ENCODE measurements at regions not wholly inside any gene's neighbourhood (a gene's known extent, or its start where the extent isn't known, plus 50 kb on each side); places are given as distances from the start of the nearest gene placed in this dataset.

DNA sequence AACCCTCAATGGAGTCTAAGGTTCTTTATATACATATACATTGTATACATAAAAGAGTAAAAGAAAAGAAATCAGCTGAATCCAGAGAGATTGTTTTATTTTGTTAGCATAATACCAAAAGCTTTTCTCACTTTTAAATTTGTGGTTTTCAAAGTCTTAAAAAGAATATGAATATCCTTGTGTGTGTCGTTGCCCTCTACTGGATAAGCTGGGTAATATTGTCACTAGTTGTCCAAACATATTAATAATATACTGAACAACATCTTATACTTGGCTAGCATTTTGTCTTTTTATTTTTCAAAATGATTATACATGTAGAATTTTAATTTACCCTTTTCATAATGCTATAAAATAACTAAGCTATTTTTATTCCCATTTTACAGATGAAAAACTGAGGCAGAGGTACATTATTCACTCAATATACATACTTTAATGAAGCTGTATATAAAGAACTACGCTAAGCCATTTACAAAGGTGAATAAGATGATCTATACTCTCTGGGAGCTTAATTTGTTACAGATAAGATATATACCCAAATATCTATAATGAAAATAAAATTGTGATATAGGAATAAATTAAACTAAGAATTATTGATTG lies 531.7 kb downstream of the TFAP2B start:
- Histone ChIP-seq H3K4me2 (ENCODE audit: low read length) (no peak overlapping the region), H3F3A (ENCODE audit: control insufficient read depth, insufficient read depth) (no peaks in the 10 kb centered on the region), H3K27ac (ENCODE audit: low read depth, low read length) (no peak overlapping the region), H3K9me3 (ENCODE audit: control insufficient read depth, insufficient read depth, low read length) (no peaks in the 10 kb centered on the region), H3K4me3 (ENCODE audit: low read length) (no peak overlapping the region), H3K9me2 (replicated peaks; ENCODE audit: control insufficient read depth, low read length) (no peaks in the 10 kb centered on the region), H4K20me1 (ENCODE audit: control insufficient read depth, insufficient read depth, low read depth, low read length) (no peaks in the 10 kb centered on the region), H3K36me3 (ENCODE audit: control insufficient read depth, low read length) (no peaks in the 10 kb centered on the region), H3K27me3 (ENCODE audit: control insufficient read depth, low read length) (no peaks in the 10 kb centered on the region), H3K4me1 (ENCODE audit: control insufficient read depth, low read length) (no peaks in the 10 kb centered on the region), H3K79me2 (ENCODE audit: control insufficient read depth, low read length) (no peaks in the 10 kb centered on the region)
- no peak for TF ChIP-seq EZH2phosphoT487 (IDR thresholded peaks at IDR 0.05; ENCODE audit: borderline replicate concordance, low read length)
- TF ChIP-seq, protein P1, sequence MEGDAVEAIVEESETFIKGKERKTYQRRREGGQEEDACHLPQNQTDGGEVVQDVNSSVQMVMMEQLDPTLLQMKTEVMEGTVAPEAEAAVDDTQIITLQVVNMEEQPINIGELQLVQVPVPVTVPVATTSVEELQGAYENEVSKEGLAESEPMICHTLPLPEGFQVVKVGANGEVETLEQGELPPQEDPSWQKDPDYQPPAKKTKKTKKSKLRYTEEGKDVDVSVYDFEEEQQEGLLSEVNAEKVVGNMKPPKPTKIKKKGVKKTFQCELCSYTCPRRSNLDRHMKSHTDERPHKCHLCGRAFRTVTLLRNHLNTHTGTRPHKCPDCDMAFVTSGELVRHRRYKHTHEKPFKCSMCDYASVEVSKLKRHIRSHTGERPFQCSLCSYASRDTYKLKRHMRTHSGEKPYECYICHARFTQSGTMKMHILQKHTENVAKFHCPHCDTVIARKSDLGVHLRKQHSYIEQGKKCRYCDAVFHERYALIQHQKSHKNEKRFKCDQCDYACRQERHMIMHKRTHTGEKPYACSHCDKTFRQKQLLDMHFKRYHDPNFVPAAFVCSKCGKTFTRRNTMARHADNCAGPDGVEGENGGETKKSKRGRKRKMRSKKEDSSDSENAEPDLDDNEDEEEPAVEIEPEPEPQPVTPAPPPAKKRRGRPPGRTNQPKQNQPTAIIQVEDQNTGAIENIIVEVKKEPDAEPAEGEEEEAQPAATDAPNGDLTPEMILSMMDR (IDR thresholded peaks at IDR 0.05; ENCODE audit: low read depth, low read length, poor library complexity, severe bottlenecking) = peak; percentile 34

DNA sequence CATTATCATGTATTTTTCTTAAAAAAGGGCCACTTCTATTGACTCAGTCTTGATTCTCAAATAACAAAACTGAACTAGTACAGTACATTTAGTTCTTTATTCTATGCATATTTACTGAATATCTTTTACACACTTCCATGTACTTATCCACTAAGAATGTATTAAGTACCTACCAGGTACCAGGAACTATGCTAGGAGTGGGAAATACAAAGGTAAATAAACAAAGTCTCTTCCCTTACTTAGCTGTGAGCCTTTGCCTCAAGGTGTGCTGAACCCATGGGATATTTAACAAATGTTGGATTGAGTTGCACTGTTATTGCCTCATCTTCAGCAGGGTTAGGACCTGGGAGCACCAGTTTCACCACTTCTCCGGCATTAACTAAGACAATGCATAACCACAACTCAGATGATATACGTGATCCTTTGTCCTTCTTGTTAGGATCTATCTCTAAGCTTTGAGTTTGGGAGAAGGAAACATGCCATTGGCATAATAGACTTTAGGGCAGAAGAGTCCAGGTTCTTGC lies 533.9 kb downstream of the TFAP2B start:
- no peaks in the 10 kb centered on the region for H3K79me2 ChIP-seq (ENCODE audit: control insufficient read depth, low read length)
- H4K20me1 ChIP-seq (ENCODE audit: control insufficient read depth, insufficient read depth, low read depth, low read length) = no peaks in the 10 kb centered on the region
- H3K27me3 ChIP-seq (ENCODE audit: control insufficient read depth, low read length) = no peaks in the 10 kb centered on the region
- H3K4me1 ChIP-seq (ENCODE audit: control insufficient read depth, low read length) = no peaks in the 10 kb centered on the region
- H3K36me3 ChIP-seq (ENCODE audit: control insufficient read depth, low read length) = no peaks in the 10 kb centered on the region
- no peak overlapping the region for H3K4me3 ChIP-seq (ENCODE audit: low read length)
- no peaks in the 10 kb centered on the region for H3F3A ChIP-seq (ENCODE audit: control insufficient read depth, insufficient read depth)
- H3K4me2 ChIP-seq (ENCODE audit: low read length) = no peak overlapping the region
- H3K9me2 ChIP-seq (replicated peaks; ENCODE audit: control insufficient read depth, low read length) = no peaks in the 10 kb centered on the region
- TF ChIP-seq, protein P1 (IDR thresholded peaks at IDR 0.05; ENCODE audit: low read depth, low read length, poor library complexity, severe bottlenecking) = no peak
- no peak for TF ChIP-seq EZH2phosphoT487 (IDR thresholded peaks at IDR 0.05; ENCODE audit: borderline replicate concordance, low read length)
- H3K27ac ChIP-seq (ENCODE audit: low read depth, low read length) = no peak overlapping the region
- H3K9me3 ChIP-seq (ENCODE audit: control insufficient read depth, insufficient read depth, low read length) = no peaks in the 10 kb centered on the region

DNA sequence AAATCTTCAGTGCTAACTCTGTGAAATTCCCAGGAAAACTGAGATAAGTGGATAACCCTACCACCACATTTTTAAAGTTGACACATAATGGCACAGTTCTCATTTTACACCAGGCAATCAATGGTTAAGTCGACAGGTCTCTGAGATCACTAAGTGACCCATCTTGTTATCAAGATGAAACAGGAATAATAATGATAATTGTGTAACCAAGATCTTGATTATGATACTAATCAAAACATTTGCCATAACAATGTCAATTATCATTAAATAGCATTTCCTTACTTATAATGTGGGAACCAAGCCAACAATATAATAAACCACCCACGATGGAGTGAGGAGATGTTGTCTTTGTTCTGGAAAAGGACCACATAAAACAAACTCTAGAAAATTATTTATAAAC lies 541.6 kb downstream of the TFAP2B start:
- H3K36me3 ChIP-seq (ENCODE audit: control insufficient read depth, low read length) = no peaks in the 10 kb centered on the region
- H3F3A ChIP-seq (ENCODE audit: control insufficient read depth, insufficient read depth) = no peaks in the 10 kb centered on the region
- H3K4me2 ChIP-seq (ENCODE audit: low read length) = no peak overlapping the region
- H3K27ac ChIP-seq (ENCODE audit: low read depth, low read length) = no peak overlapping the region
- no peak overlapping the region for H3K4me3 ChIP-seq (ENCODE audit: low read length)
- H3K9me3 ChIP-seq (ENCODE audit: control insufficient read depth, insufficient read depth, low read length) = no peaks in the 10 kb centered on the region
- no peaks in the 10 kb centered on the region for H3K4me1 ChIP-seq (ENCODE audit: control insufficient read depth, low read length)
- no peaks in the 10 kb centered on the region for H3K9me2 ChIP-seq (replicated peaks; ENCODE audit: control insufficient read depth, low read length)
- no peaks in the 10 kb centered on the region for H3K79me2 ChIP-seq (ENCODE audit: control insufficient read depth, low read length)
- no peak for TF ChIP-seq EZH2phosphoT487 (IDR thresholded peaks at IDR 0.05; ENCODE audit: borderline replicate concordance, low read length)
- TF ChIP-seq, protein P1 (IDR thresholded peaks at IDR 0.05; ENCODE audit: low read depth, low read length, poor library complexity, severe bottlenecking) = no peak
- H4K20me1 ChIP-seq (ENCODE audit: control insufficient read depth, insufficient read depth, low read depth, low read length) = no peaks in the 10 kb centered on the region
- no peaks in the 10 kb centered on the region for H3K27me3 ChIP-seq (ENCODE audit: control insufficient read depth, low read length)
